Psoas muscle (tissue), 7 donors: ENCODE measurements at regions not wholly inside any gene's neighbourhood (a gene's known extent, or its start where the extent isn't known, plus 50 kb on each side); places are given as distances from the start of the nearest gene placed in this dataset.
A peak's percentile ranks its signal among the peaks of the same experiment; 100 is the strongest.

Experiments used
- ATAC-seq, 4 donors: fragments of 200-7000 bp; cut with Tn5 transposase; one replicate each; pipeline ENCODE4 v1.9.1; 2020; ENCODE audit warnings: moderate library complexity in 3 of 4, mild to moderate bottlenecking in 2 of 4
- DNase-seq, 2 donors: peaks; one replicate each; pipeline ENCODE4 v3.0.0-alpha.2; 2020
- H3K27ac ChIP-seq: fragments of 200-600 bp; one replicate; pipeline ENCODE4 v1.8.0; 2022
- H3K27me3 ChIP-seq, 3 donors: fragments of 200-600 bp in 1 of 3; one replicate each; pipeline versions ENCODE4 v1.6.1 to v1.8.0; 2013 to 2022; ENCODE audit warnings: low read length in 2 of 3, mild to moderate bottlenecking in 2 of 3, moderate library complexity in 1 of 3; ENCODE audit not compliant: insufficient read depth in 3 of 3
- H3K36me3 ChIP-seq, 2 donors: fragments of 200-600 bp in 1 of 2; one replicate each; pipeline versions ENCODE4 v1.6.1 to v1.8.0; 2013 to 2022; ENCODE audit warnings: low read depth in 1 of 2, mild to moderate bottlenecking in 1 of 2, moderate library complexity in 1 of 2; ENCODE audit not compliant: insufficient read depth in 1 of 2
- H3K4me1 ChIP-seq: fragments of 200-600 bp; one replicate; pipeline ENCODE4 v1.8.0; 2022
- H3K4me3 ChIP-seq: fragments of 200-600 bp; one replicate; pipeline ENCODE4 v1.8.0; 2022; ENCODE audit warnings: mild to moderate bottlenecking
- H3K9me3 ChIP-seq: fragments of 200-600 bp; one replicate; pipeline ENCODE4 v1.8.0; 2022
- WGBS, 3 donors: extraction: QIAGEN DNeasy Blood & Tissue Kit; methylation state at CpG; one replicate each; pipeline versions ENCODE4 v1.1.6 to v1.1.7; 2013; 5-methylcytosine and 5-hydroxymethylcytosine counted together
- intact Hi-C, 2 donors: fragments of 100-400 bp; cut with DNase I; formaldehyde crosslinking; loops; one replicate each; pipeline versions ENCODE4 v1.11.0 to v1.14.2; 2022
- TF ChIP-seq, protein P1 (sequence below): fragments of 200-600 bp; IDR thresholded peaks from one replicate; pipeline ENCODE4 v1.8.0; 2022; ENCODE audit warnings: antibody characterized with exemption
- donor health status: healthy with polysubstance abuse.
- donor health status: DM: no; HTN: no; CAD: no; lungs with moderate emphysema.
- donor health status: Bipolar disorder and iron deficiency.
- donor health status: healthy.
- donor health status: DM: yes; HTN: yes; CAD: no.
- donor health status: DM: no; HTN: no; CAD: no.
- donor health status: DM: yes; HTN: yes; CAD: no.

- TF ChIP-seq, protein P1, sequence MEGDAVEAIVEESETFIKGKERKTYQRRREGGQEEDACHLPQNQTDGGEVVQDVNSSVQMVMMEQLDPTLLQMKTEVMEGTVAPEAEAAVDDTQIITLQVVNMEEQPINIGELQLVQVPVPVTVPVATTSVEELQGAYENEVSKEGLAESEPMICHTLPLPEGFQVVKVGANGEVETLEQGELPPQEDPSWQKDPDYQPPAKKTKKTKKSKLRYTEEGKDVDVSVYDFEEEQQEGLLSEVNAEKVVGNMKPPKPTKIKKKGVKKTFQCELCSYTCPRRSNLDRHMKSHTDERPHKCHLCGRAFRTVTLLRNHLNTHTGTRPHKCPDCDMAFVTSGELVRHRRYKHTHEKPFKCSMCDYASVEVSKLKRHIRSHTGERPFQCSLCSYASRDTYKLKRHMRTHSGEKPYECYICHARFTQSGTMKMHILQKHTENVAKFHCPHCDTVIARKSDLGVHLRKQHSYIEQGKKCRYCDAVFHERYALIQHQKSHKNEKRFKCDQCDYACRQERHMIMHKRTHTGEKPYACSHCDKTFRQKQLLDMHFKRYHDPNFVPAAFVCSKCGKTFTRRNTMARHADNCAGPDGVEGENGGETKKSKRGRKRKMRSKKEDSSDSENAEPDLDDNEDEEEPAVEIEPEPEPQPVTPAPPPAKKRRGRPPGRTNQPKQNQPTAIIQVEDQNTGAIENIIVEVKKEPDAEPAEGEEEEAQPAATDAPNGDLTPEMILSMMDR: no peak
- intact Hi-C loops: no loop called here
- 96 to 99% (median 98%) methylated on average over 2 of the region's 2 CpGs for WGBS, 3 donors
Observed at GRCh38 chr9:105079457-105079856, 151.5 kb upstream of the ABCA1 start.

GRCh38 chr9:105082843-105083242, 154.9 kb upstream of the ABCA1 start:
- ATAC-seq: no peak
- Histone ChIP-seq H3K9me3 (no peaks in the 10 kb centered on the region), H3K27ac (no peak overlapping the region), H3K4me3 (no peak overlapping the region), H3K27me3 (no peaks in the 10 kb centered on the region), H3K4me1 (no peaks in the 10 kb centered on the region), H3K36me3 (no peaks in the 10 kb centered on the region)
- intact Hi-C loops: no loop called here
- TF ChIP-seq, protein P1: no peak
- DNase-seq: no peak
- 77 to 87% (median 85%) methylated on average over 7 of the region's 7 CpGs for WGBS, 3 donors

More at GRCh38 chr9:105079457-105079856, 151.5 kb upstream of the ABCA1 start:
- DNase-seq: no peak
- H3K27me3 ChIP-seq: no peaks in the 10 kb centered on the region
- H3K27ac ChIP-seq: no peak overlapping the region
- H3K4me1 ChIP-seq: no peaks in the 10 kb centered on the region
- no peaks in the 10 kb centered on the region for H3K9me3 ChIP-seq
- H3K36me3 ChIP-seq: no peaks in the 10 kb centered on the region
- H3K4me3 ChIP-seq: no peak overlapping the region
- no peak for ATAC-seq

DNA sequence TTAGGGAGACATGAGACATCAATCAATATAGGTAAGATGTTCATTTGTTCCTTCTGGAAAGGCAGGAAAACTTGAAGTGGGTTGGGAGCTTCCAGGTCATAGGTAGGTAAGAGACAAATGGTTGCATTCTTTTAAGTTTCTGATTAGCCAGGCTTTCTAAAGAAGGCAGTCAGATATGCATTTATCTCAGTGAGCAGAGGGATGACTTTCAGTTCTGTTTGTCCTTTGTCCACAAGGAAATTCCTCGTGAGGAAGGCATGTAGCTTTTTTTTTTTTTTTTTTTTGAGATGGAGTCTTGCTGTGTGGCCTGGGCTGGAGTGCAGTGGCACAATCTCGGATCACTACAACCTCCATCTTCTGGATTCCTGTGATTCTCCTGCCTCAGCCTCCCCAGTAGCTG, 155.3 kb upstream of the ABCA1 start:
- Histone ChIP-seq H3K9me3 (no peaks in the 10 kb centered on the region), H3K36me3 (no peaks in the 10 kb centered on the region), H3K27me3 (no peaks in the 10 kb centered on the region), H3K4me1 (peaks cover 3% of the 10 kb centered on the region), H3K4me3 (no peak overlapping the region), H3K27ac (no peak overlapping the region)
- intact Hi-C loops: no loop called here
- DNase-seq (no peak), ATAC-seq (no peak)
- TF ChIP-seq, protein P1: no peak
- 74 to 82% (median 77%) methylated on average over 2 of the region's 2 CpGs for WGBS, 3 donors

DNA sequence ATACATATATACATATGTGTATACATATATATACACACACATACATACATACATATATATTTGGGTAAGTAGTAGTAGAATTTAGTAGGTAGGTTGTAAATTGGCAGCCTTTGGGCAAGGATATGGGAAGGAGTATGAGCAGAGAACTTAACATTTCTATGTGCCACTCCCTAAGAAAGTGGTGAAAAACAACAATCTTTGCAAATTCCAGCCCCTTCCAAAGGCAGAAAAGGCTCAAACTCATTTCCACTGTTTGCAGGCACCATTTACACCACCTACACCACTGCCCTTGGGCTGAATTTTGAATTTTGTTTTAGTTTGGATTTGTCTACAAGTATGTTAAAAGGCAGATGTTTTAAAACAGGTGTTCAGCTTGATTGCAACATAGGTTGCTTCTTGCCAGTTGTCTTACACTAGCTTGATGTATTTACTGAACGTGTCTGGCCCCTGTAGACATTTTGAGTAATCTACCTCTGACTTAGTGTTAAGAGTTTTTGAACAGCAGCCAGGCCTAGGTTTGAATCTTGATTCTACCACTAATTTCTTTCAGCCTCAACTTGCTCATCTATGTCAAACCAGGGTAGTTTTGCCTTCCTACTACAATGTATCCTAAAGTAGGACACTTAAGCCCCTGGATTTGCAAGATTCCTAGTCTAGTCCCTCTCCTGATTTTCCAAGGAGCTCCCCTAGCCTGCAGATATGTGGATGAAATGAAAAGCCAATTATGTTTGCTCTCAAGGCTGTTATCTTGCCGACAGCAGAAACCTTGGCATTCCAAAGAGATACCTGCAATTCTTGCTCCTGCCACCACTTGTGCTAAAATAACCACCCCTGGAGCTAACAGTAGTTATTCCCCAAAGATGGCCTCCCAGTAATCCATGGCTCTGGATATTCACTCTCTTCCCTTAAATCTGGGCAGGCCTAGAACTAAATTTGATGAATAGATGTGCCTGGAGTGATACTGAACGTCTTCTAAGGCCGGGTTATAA, 156.2 kb upstream of the SLC44A1 start:
- peak; percentile 62 to 88 (median 66) for ATAC-seq
- H3K27me3 ChIP-seq: no peaks in the 10 kb centered on the region
- DNase-seq: no peak
- no peaks in the 10 kb centered on the region for H3K36me3 ChIP-seq
- peaks cover 6% of the 10 kb centered on the region for H3K4me1 ChIP-seq
- peak overlapping the region; percentile 21 for H3K27ac ChIP-seq
- TF ChIP-seq, protein P1: no peak
- 50 to 59% (median 56%) methylated on average over 4 of the region's 4 CpGs for WGBS, 3 donors
- no peaks in the 10 kb centered on the region for H3K9me3 ChIP-seq
- H3K4me3 ChIP-seq: no peak overlapping the region
- intact Hi-C loops: no loop called here
